GM10266 (cell line): ENCODE measurements at regions not wholly inside any gene's neighbourhood (a gene's known extent, or its start where the extent isn't known, plus 50 kb on each side); places are given as distances from the start of the nearest gene placed in this dataset.
"Not testable (repeated sequence)": the region's sequence is repeated elsewhere in the genome, so short reads cannot be mapped to it uniquely, and the experiment has no call there.

ENCODE experiments used
- DNase-seq: peaks from one replicate; pipeline ENCODE4 v3.0.0; 2012; ENCODE audit errors: extremely low spot score
- TF ChIP-seq, protein P1 (sequence below): IDR thresholded peaks from 2 replicates; pipeline ENCODE4 v1.5.1; 2012; ENCODE audit warnings: mild to moderate bottlenecking, low read depth; ENCODE audit not compliant: control insufficient read depth, insufficient read depth; ENCODE audit errors: missing control alignments

DNA sequence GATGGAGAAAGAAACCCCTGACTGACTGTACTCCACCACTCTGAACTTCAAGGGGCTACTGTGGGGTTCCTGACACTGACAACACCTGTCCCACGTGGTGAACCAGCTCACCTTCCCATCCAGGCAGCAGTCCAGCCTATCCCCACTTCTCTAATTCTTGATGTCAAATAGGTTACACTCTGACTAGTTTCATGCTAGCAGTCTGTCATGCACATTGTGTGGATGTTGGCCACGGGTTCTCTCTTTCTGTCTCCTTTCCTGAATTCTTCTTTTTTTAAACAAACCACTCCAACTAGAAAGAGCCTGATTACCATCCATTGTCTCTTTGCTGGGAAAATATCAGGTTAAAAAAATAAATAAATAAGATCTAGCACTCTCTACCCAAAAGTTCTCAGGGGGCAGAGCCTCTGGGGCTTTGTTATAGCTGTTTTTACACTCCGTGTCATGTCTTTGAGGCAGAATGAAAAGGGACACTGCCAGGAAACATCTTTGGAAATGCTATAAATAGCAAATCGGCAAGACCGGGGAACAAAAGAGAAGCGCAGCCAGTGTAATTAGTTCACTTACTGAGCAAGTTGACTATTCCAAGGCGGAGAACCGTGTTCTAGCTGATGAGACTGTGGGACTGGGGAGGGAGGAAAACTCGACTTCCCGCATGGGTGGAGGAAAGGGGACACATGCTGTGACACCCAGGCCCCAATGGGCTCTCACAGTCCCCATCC lies 356.1 kb downstream of the OMA1 start:
- no peak for DNase-seq

DNA sequence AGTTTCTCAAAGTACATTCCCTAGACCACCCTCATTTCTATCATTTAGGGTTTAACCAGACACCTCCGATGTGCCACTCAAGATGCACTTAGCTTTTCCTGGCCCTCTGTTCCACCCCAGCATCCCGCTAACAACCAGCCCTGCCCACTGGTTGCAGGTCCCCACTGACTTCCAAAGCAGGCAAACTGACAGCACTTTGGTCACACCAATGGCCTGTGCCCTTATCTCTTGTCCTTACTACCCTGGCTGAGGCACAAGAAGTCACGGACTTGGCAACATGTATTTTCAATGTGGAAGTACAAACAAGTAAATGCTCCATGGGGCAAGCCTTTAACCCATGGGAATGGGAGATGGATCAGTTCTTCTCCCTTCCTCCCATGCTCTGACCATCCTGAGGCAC lies 357.1 kb downstream of the OMA1 start:
- DNase-seq, result no peak
- TF ChIP-seq, protein P1, sequence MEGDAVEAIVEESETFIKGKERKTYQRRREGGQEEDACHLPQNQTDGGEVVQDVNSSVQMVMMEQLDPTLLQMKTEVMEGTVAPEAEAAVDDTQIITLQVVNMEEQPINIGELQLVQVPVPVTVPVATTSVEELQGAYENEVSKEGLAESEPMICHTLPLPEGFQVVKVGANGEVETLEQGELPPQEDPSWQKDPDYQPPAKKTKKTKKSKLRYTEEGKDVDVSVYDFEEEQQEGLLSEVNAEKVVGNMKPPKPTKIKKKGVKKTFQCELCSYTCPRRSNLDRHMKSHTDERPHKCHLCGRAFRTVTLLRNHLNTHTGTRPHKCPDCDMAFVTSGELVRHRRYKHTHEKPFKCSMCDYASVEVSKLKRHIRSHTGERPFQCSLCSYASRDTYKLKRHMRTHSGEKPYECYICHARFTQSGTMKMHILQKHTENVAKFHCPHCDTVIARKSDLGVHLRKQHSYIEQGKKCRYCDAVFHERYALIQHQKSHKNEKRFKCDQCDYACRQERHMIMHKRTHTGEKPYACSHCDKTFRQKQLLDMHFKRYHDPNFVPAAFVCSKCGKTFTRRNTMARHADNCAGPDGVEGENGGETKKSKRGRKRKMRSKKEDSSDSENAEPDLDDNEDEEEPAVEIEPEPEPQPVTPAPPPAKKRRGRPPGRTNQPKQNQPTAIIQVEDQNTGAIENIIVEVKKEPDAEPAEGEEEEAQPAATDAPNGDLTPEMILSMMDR, result no peak

More for the DNA sequence above, 356.1 kb downstream of the OMA1 start:
- TF ChIP-seq, protein P1, result no peak

DNA sequence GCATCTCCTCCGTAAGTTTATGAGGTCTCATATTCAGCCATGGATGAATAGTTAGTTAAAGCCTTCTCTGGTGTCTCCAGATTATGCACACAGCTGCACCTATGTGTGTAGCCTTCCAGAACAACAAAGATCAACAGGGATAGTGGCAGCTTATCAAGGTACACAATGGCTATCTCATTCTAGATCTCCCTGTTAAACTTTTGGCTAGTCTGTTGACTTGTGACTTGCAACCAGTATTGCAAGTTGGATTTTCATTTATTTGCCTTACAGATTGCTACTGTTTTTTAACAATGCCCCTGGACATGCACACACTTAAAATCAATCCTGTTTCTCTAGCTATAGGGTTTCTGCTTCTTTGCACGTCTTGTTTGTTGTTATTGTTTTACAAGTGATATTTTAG lies 363.2 kb downstream of the OMA1 start:
- TF ChIP-seq, protein P1, result no peak

DNA sequence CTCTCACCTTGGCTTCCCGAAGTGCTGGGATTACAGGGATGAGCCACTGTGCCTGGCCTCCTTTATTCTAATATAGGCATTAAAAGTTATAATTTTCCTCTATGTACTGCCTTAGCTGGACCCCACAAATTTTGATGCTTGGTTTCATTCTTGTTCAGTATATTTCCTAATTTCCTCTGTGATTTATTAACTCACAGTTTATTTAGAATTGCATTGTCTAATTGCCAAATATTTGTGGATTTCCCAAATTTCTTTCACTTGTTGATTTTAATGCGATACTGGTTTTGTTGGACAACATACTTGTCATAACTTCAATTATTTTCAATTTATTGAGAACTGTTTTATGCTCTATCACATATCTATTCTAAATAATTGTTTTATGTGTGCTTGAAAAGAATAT lies 366.0 kb downstream of the OMA1 start:
- TF ChIP-seq, protein P1, result no peak

More for the DNA sequence above, 363.2 kb downstream of the OMA1 start:
- DNase-seq, result no peak

DNA sequence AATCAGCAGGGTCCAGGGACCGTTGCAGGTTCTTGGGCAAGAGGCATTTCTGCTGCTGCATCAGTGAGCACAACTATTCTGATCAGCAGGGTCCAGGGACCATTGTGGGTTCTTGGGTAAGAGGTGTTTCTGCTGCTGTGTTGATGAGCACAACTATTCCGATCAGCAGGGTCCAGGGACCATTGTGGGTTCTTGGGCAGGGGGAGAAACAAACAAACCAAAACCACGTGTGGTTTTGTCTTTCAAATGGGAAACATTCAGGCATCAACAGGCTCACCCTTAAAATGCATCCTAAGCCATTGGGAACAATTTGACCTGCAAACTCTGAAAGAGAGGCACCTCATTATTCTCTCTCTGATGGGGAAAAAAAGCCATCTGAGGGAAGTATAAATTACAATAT lies 377.4 kb downstream of the OMA1 start:
- not testable (repeated sequence) for DNase-seq

More for the DNA sequence above, 366.0 kb downstream of the OMA1 start:
- no peak for DNase-seq

DNA sequence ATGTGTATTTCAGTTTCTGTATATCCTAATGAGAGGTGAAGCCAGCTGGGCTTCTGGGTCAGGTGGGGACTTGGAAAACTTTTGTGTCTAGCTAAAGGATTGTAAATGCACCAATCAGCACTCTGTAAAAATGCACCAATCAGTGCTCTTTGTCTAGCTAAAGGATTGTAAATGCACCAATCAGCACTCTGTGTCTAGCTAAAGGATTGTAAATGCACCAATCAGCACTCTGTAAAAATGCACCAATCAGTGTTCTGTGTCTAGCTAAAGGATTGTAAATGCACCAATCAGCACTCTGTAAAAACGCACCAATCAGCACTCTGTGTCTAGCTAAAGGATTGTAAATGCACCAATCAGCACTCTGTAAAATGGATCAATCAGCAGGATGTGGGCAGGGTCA lies 379.4 kb downstream of the OMA1 start:
- not testable (repeated sequence) for DNase-seq

DNA sequence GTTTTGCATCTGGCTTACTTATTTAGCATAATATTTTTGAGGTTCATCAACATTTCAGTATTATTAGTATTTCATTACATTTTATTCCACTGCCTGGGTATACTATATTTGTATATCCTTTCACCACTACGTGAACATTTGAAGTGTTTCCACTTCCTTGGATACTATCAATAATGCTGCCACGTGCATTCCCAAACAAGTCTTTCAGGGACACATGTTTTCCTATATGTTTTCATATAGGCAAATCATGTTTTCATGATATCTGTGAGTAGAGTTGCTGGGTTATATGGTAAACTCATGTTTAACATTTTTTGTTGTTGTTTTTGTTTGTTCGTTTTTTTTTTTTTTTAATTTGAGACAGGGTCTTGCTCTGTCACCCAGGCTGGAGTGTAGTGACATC lies 380.1 kb downstream of the OMA1 start:
- TF ChIP-seq, protein P1, result no peak
- DNase-seq, result no peak

DNA sequence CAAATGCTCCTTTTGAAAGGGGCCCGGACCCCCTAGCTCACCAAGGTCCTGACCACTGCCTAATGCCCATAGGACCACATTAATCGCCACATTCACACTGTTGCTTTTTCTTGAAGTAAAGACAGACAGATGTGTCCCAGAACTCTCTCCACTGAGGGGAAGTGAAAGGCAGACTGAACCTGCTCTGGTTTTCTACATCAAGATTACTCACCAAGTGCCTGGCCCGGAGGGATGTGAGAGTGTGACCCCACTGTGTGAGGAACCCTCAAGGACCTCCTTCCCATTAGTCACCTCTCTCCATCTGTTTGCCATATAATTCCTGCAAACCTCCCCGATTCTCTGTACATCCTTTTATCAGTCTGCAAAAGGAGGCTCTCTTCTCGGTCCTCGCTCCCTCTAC lies 381.5 kb downstream of the OMA1 start:
- TF ChIP-seq, protein P1, result no peak
- DNase-seq, result no peak
